ENCODE measurements at regions not wholly inside any gene's neighbourhood (a gene's known extent, or its start where the extent isn't known, plus 50 kb on each side); places are given as distances from the start of the nearest gene placed in this dataset.

DNA sequence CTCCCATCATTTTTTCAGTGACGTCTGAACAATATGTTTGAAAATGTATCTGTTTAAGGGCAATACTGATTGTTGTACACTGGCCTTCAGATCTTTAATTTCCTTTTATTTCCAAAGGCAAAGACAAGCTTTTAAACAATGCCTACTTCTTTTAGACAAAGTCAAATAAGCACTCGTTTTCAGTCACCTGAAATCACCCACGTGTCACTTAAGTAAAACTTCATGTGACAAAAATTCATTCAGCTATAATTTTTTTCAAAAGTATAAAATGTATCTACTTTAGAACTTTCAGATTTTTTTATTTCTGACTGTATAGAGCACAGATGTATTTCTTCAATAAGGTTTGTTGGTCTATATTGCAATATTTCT lies 113.5 kb upstream of the BEND6 start:
- H3K36me3 ChIP-seq (replicated peaks; ENCODE audit: insufficient read depth, low read depth), result no peaks in the 10 kb centered on the region
- 54% methylated on average over 3 of the region's 3 CpGs for WGBS (ENCODE audit: low lambda C conversion rate, missing lambda C conversion rate)
- peaks cover 5% of the 10 kb centered on the region for H3K4me1 ChIP-seq (ENCODE audit: insufficient read depth)
- no peaks in the 10 kb centered on the region for H4K20me1 ChIP-seq (ENCODE audit: insufficient read depth, poor library complexity, severe bottlenecking)
- no peak overlapping the region for H2AFZ ChIP-seq
- peaks cover 55% of the 10 kb centered on the region for H3K79me2 ChIP-seq
- peak overlapping the region; percentile 72 for H3K27ac ChIP-seq
- TF ChIP-seq, protein P1, sequence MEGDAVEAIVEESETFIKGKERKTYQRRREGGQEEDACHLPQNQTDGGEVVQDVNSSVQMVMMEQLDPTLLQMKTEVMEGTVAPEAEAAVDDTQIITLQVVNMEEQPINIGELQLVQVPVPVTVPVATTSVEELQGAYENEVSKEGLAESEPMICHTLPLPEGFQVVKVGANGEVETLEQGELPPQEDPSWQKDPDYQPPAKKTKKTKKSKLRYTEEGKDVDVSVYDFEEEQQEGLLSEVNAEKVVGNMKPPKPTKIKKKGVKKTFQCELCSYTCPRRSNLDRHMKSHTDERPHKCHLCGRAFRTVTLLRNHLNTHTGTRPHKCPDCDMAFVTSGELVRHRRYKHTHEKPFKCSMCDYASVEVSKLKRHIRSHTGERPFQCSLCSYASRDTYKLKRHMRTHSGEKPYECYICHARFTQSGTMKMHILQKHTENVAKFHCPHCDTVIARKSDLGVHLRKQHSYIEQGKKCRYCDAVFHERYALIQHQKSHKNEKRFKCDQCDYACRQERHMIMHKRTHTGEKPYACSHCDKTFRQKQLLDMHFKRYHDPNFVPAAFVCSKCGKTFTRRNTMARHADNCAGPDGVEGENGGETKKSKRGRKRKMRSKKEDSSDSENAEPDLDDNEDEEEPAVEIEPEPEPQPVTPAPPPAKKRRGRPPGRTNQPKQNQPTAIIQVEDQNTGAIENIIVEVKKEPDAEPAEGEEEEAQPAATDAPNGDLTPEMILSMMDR (IDR thresholded peaks at IDR 0.05; ENCODE audit: poor library complexity), result no peak
- no peak for TF ChIP-seq EZH2phosphoT487 (IDR thresholded peaks at IDR 0.05; ENCODE audit: low read depth, severe bottlenecking, unreplicated experiment)
- TF ChIP-seq EZH2 (IDR thresholded peaks at IDR 0.05; ENCODE audit: borderline replicate concordance), result no peak
- H3K27me3 ChIP-seq, result no peaks in the 10 kb centered on the region
- H3K9me2 ChIP-seq (replicated peaks; ENCODE audit: insufficient read depth), result no peaks in the 10 kb centered on the region
- DNase-seq (ENCODE audit: low spot score), result no peak
- H3K9me3 ChIP-seq (ENCODE audit: low read depth), result no peaks in the 10 kb centered on the region
- no peak overlapping the region for H3K4me3 ChIP-seq
- peak overlapping the region; percentile 98 for H3K4me2 ChIP-seq

DNA sequence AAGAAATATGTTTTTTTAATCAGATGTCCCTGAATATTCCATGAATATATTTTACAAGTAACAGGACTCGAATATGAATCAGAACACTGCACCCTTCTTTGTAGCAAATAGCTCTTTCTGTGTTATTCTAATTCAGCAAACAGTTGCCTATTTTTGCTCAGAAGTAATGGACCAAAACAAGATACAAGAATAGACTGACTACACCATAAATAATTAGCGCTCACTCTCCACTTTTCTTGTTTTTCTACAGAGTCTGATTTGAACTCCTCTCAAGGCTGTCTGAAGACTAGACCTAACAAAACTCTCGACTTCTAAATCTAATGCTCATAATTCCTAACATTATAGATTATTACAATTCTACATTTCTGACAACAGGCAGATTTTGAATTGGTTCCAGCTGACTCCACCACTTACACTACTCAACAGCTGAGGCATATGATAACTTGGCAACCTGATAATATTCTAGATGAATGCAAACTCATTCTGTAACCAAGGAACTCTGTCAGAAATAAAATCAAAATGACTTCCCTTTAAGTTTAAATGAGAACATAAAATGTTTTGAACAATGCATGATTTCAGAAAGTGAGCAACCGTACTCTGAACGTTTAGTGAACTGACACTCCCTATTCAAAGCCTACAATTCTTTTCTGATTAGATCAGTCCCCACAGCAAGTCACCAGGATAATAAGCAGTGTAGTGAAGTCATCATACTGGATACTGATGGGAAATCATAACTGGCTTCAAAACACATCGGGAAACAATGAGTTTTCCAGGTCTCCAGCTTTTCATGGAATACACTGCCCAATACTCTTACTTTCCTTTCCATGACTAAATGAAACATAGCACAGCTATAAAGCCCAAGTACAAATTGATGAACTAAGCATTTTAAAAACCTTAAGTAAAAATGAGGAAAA lies 114.2 kb upstream of the BEND6 start:
- H2AFZ ChIP-seq, result no peak overlapping the region
- peaks cover 61% of the 10 kb centered on the region for H3K79me2 ChIP-seq
- WGBS (ENCODE audit: low lambda C conversion rate, missing lambda C conversion rate), result 56% methylated on average over 6 of the region's 6 CpGs
- H3K36me3 ChIP-seq (replicated peaks; ENCODE audit: insufficient read depth, low read depth), result no peaks in the 10 kb centered on the region
- no peaks in the 10 kb centered on the region for H3K9me3 ChIP-seq (ENCODE audit: low read depth)
- peak; percentile 30 for DNase-seq (ENCODE audit: low spot score)
- H4K20me1 ChIP-seq (ENCODE audit: insufficient read depth, poor library complexity, severe bottlenecking), result no peaks in the 10 kb centered on the region
- no peak overlapping the region for H3K4me3 ChIP-seq
- peak overlapping the region; percentile 72 for H3K27ac ChIP-seq
- no peaks in the 10 kb centered on the region for H3K9me2 ChIP-seq (replicated peaks; ENCODE audit: insufficient read depth)
- peak overlapping the region; percentile 98 for H3K4me2 ChIP-seq
- peaks cover 3% of the 10 kb centered on the region for H3K4me1 ChIP-seq (ENCODE audit: insufficient read depth)
- H3K27me3 ChIP-seq, result no peaks in the 10 kb centered on the region
- TF ChIP-seq EZH2 (IDR thresholded peaks at IDR 0.05; ENCODE audit: borderline replicate concordance), result no peak
- TF ChIP-seq, protein P1 (IDR thresholded peaks at IDR 0.05; ENCODE audit: poor library complexity), result no peak
- TF ChIP-seq EZH2phosphoT487 (IDR thresholded peaks at IDR 0.05; ENCODE audit: low read depth, severe bottlenecking, unreplicated experiment), result no peak

DNA sequence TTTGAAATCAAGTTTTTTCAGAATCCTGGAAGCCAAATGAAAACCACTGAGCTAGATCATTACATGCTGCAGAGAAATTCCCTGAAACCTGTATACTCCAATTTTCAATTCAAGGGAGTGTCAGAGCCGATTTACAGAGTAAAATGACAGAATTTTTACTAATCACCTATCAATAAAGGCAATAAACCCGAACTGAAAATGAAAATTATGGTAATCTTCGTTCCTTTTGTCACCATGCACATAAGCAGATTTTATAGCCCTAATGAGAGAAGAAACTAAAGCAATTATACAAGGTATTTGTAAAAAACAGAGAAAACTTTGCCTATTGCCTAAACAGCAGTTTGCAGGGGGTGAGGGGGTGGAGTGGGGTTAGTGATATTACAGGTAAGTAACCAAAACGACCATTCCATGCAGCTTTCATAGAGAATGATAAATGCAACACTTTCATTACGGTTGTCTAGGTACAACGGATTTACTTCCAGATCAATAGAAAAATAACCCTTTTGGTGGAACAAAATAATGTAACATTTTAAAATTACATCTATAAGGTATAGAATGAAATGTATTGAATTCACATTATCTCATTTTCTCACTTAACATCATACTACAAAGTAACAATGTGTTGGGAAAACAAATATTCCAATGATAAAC lies 115.2 kb upstream of the BEND6 start:
- DNase-seq (ENCODE audit: low spot score), result no peak
- TF ChIP-seq EZH2 (IDR thresholded peaks at IDR 0.05; ENCODE audit: borderline replicate concordance) (no peak), EZH2phosphoT487 (IDR thresholded peaks at IDR 0.05; ENCODE audit: low read depth, severe bottlenecking, unreplicated experiment) (no peak)
- TF ChIP-seq, protein P1 (IDR thresholded peaks at IDR 0.05; ENCODE audit: poor library complexity), result no peak
- no peaks in the 10 kb centered on the region for H3K9me3 ChIP-seq (ENCODE audit: low read depth)
- WGBS (ENCODE audit: low lambda C conversion rate, missing lambda C conversion rate), result 86% methylated on average over 6 of the region's 6 CpGs
- H2AFZ ChIP-seq, result no peak overlapping the region
- no peaks in the 10 kb centered on the region for H3K27me3 ChIP-seq
- H3K36me3 ChIP-seq (replicated peaks; ENCODE audit: insufficient read depth, low read depth), result no peaks in the 10 kb centered on the region
- H3K4me2 ChIP-seq, result no peak overlapping the region
- H3K4me1 ChIP-seq (ENCODE audit: insufficient read depth), result no peaks in the 10 kb centered on the region
- no peak overlapping the region for H3K4me3 ChIP-seq
- no peaks in the 10 kb centered on the region for H3K9me2 ChIP-seq (replicated peaks; ENCODE audit: insufficient read depth)
- H3K79me2 ChIP-seq, result peaks cover 72% of the 10 kb centered on the region
- no peaks in the 10 kb centered on the region for H4K20me1 ChIP-seq (ENCODE audit: insufficient read depth, poor library complexity, severe bottlenecking)
- no peak overlapping the region for H3K27ac ChIP-seq
